HepG2 (cell line): ENCODE measurements at regions not wholly inside any gene's neighbourhood (a gene's known extent, or its start where the extent isn't known, plus 50 kb on each side); places are given as distances from the start of the nearest gene placed in this dataset.

ENCODE experiments used
- KDM3A ChIP-seq: IDR thresholded peaks from 2 replicates; pipeline ENCODE4 v1.6.1; 2018; ENCODE audit warnings: low read depth, missing compliant biosample characterization
- MYNN ChIP-seq: sonication (generic); formaldehyde crosslinking; IDR thresholded peaks from 2 replicates; pipeline ENCODE4 v1.4.0; 2020; ENCODE audit warnings: mild to moderate bottlenecking, low read depth, missing genetic modification reagents
- NBN ChIP-seq: fragments of 450-650 bp; conservative IDR thresholded peaks from 2 replicates; pipeline ENCODE4 v1.6.1; 2017
- NFYC ChIP-seq: IDR thresholded peaks from 2 replicates; pipeline ENCODE4 v1.6.1; 2016; ENCODE audit warnings: missing genetic modification reagents, missing compliant biosample characterization
- RBFOX2 ChIP-seq: fragments of 200-400 bp; formaldehyde crosslinking; IDR thresholded peaks from 2 replicates; pipeline ENCODE4 v1.6.1; 2017; ENCODE audit warnings: low read depth, mild to moderate bottlenecking, low read length
- RFX1 ChIP-seq: fragments of 450-650 bp; IDR thresholded peaks from 2 replicates; pipeline ENCODE4 v1.6.1; 2017
- ZNF224 ChIP-seq: sonication (generic); formaldehyde crosslinking; IDR thresholded peaks from 2 replicates; pipeline ENCODE4 v1.5.0; 2020; ENCODE audit warnings: mild to moderate bottlenecking, missing genetic modification reagents
- TF ChIP-seq, protein P1 (sequence below): sonication (generic); formaldehyde crosslinking; IDR thresholded peaks from 2 replicates; pipeline ENCODE4 v1.5.0; 2020; ENCODE audit warnings: mild to moderate bottlenecking, missing genetic modification reagents, moderate library complexity
- TF ChIP-seq, protein P2 (sequence below): sonication (generic); formaldehyde crosslinking; IDR thresholded peaks from 2 replicates; pipeline ENCODE4 v1.4.0; 2020; ENCODE audit warnings: mild to moderate bottlenecking, missing genetic modification reagents
- TF ChIP-seq, protein P3 (sequence below): sonication (generic); formaldehyde crosslinking; IDR thresholded peaks from 2 replicates; pipeline ENCODE4 v1.5.0; 2020; ENCODE audit warnings: mild to moderate bottlenecking, missing genetic modification reagents

DNA sequence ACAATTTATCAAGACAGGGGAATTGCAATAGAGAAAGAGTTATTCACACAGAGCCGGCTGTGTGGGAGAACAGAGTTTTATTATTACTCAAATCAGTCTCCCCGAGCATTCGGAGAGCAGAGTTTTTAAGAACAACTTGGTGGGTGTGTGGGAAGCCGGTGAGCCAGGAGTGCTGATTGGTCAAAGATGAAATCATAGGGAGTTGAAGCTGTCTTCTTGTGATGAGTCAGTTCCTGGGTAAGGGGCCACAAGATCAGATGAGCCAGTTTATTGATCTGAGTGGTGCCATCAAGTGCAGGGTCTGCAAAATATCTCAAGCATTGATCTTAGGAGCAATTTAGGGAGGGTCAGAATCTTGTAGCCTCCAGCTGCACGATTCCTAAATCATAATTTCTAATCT lies 50.0 kb upstream of the ECI2 start:
- TF ChIP-seq RBFOX2 = no peak
- no peak for TF ChIP-seq MYNN (CRISPR knock-in tag)
- no peak for TF ChIP-seq NBN
- no peak for TF ChIP-seq ZNF224 (CRISPR knock-in tag)
- TF ChIP-seq, protein P1, sequence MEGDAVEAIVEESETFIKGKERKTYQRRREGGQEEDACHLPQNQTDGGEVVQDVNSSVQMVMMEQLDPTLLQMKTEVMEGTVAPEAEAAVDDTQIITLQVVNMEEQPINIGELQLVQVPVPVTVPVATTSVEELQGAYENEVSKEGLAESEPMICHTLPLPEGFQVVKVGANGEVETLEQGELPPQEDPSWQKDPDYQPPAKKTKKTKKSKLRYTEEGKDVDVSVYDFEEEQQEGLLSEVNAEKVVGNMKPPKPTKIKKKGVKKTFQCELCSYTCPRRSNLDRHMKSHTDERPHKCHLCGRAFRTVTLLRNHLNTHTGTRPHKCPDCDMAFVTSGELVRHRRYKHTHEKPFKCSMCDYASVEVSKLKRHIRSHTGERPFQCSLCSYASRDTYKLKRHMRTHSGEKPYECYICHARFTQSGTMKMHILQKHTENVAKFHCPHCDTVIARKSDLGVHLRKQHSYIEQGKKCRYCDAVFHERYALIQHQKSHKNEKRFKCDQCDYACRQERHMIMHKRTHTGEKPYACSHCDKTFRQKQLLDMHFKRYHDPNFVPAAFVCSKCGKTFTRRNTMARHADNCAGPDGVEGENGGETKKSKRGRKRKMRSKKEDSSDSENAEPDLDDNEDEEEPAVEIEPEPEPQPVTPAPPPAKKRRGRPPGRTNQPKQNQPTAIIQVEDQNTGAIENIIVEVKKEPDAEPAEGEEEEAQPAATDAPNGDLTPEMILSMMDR (CRISPR knock-in tag) = no peak
- TF ChIP-seq, protein P2, sequence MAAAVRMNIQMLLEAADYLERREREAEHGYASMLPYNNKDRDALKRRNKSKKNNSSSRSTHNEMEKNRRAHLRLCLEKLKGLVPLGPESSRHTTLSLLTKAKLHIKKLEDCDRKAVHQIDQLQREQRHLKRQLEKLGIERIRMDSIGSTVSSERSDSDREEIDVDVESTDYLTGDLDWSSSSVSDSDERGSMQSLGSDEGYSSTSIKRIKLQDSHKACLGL (CRISPR knock-in tag) = no peak
- no peak for TF ChIP-seq RFX1
- TF ChIP-seq, protein P3, sequence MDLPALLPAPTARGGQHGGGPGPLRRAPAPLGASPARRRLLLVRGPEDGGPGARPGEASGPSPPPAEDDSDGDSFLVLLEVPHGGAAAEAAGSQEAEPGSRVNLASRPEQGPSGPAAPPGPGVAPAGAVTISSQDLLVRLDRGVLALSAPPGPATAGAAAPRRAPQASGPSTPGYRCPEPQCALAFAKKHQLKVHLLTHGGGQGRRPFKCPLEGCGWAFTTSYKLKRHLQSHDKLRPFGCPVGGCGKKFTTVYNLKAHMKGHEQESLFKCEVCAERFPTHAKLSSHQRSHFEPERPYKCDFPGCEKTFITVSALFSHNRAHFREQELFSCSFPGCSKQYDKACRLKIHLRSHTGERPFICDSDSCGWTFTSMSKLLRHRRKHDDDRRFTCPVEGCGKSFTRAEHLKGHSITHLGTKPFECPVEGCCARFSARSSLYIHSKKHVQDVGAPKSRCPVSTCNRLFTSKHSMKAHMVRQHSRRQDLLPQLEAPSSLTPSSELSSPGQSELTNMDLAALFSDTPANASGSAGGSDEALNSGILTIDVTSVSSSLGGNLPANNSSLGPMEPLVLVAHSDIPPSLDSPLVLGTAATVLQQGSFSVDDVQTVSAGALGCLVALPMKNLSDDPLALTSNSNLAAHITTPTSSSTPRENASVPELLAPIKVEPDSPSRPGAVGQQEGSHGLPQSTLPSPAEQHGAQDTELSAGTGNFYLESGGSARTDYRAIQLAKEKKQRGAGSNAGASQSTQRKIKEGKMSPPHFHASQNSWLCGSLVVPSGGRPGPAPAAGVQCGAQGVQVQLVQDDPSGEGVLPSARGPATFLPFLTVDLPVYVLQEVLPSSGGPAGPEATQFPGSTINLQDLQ (CRISPR knock-in tag) = no peak
- TF ChIP-seq KDM3A (CRISPR knock-in tag) = no peak
- TF ChIP-seq NFYC = no peak
